Activated B cell treated with CpG ODN at 0.5 μM for 24 hours (primary cell): ENCODE measurements at regions not wholly inside any gene's neighbourhood (a gene's known extent, or its start where the extent isn't known, plus 50 kb on each side); places are given as distances from the start of the nearest gene placed in this dataset.
"Not testable (repeated sequence)": the region's sequence is repeated elsewhere in the genome, so short reads cannot be mapped to it uniquely, and the experiment has no call there.

Experiments
- ATAC-seq: fragments of 200-7000 bp; cut with Tn5 transposase; one replicate; pipeline ENCODE4 v1.10.0; 2021; ENCODE audit warnings: low read depth, mild to moderate bottlenecking, moderate library complexity
- CTCF ChIA-PET: fragments of 350-600 bp; sonication (Branson Sonifier 250); formaldehyde crosslinking; loops from one replicate; lab custom pipeline; 2021; ENCODE audit warnings: antibody characterized with exemption; lab: Charles Lee
- POLR2A ChIA-PET: fragments of 350-600 bp; sonication (Branson Sonifier 250); formaldehyde crosslinking; loops from one replicate; lab custom pipeline; 2021; ENCODE audit warnings: antibody characterized with exemption; lab: Charles Lee
- DNase-seq: peaks from one replicate; pipeline ENCODE4 v3.0.0; 2022
- H3K27ac Mint-ChIP-seq: one replicate; pipeline ENCODE4 v1.8.0; 2020; ENCODE audit warnings: mixed read lengths
- H3K27me3 Mint-ChIP-seq: one replicate; pipeline ENCODE4 v1.8.0; 2021; ENCODE audit warnings: mixed read lengths
- H3K36me3 Mint-ChIP-seq: one replicate; pipeline ENCODE4 v1.8.0; 2021; ENCODE audit warnings: low read depth, mixed read lengths
- H3K4me1 Mint-ChIP-seq: one replicate; pipeline ENCODE4 v1.8.0; 2021; ENCODE audit warnings: mixed read lengths
- H3K4me3 Mint-ChIP-seq: one replicate; pipeline ENCODE4 v1.8.0; 2020; ENCODE audit warnings: mild to moderate bottlenecking, mixed read lengths
- H3K9me3 Mint-ChIP-seq: one replicate; pipeline ENCODE4 v1.8.0; 2020; ENCODE audit warnings: mixed read lengths
- CTCF ChIP-seq: fragments of 200-600 bp; IDR thresholded peaks from one replicate; pipeline ENCODE4 v1.8.0; 2022; ENCODE audit warnings: antibody characterized with exemption, mild to moderate bottlenecking
- intact Hi-C: fragments of 100-400 bp; cut with micrococcal nuclease; formaldehyde crosslinking; loops from one replicate; pipeline ENCODE4 v1.15.1; 2024

GRCh38 chr4:3630598-3631543 is 98.6 kb upstream of the LRPAP1 start:
- POLR2A ChIA-PET, result no interaction called here
- intact Hi-C loops, result no loop called here
- Mint-ChIP-seq H3K36me3 (no peaks in the 10 kb centered on the region), H3K4me1 (no peaks in the 10 kb centered on the region), H3K9me3 (peaks cover 3% of the 10 kb centered on the region), H3K4me3 (no peak overlapping the region), H3K27me3 (peaks cover 3% of the 10 kb centered on the region), H3K27ac (no peak overlapping the region)
- TF ChIP-seq CTCF, result no peak
- DNase-seq (no peak), ATAC-seq (no peak)
- CTCF ChIA-PET, result no interaction called here

GRCh38 chr4:3630136-3630597 is 97.9 kb upstream of the LRPAP1 start:
- ChIA-PET POLR2A (no interaction called here), CTCF (no interaction called here)
- H3K4me3 Mint-ChIP-seq, result no peak overlapping the region
- intact Hi-C loops, result no loop called here
- no peak overlapping the region for H3K27ac Mint-ChIP-seq
- H3K27me3 Mint-ChIP-seq, result peaks cover 8% of the 10 kb centered on the region
- no peaks in the 10 kb centered on the region for H3K4me1 Mint-ChIP-seq
- no peak for DNase-seq
- no peak for TF ChIP-seq CTCF
- H3K9me3 Mint-ChIP-seq, result peaks cover 3% of the 10 kb centered on the region
- ATAC-seq, result no peak
- H3K36me3 Mint-ChIP-seq, result no peaks in the 10 kb centered on the region

GRCh38 chr4:3629665-3630064 is 97.4 kb upstream of the LRPAP1 start:
- Mint-ChIP-seq H3K4me3 (no peak overlapping the region), H3K27me3 (peaks cover 12% of the 10 kb centered on the region), H3K9me3 (peaks cover 3% of the 10 kb centered on the region), H3K27ac (no peak overlapping the region), H3K36me3 (no peaks in the 10 kb centered on the region), H3K4me1 (no peaks in the 10 kb centered on the region)
- intact Hi-C loops, result no loop called here
- POLR2A ChIA-PET, result no interaction called here
- CTCF ChIA-PET, result no interaction called here
- DNase-seq, result no peak
- TF ChIP-seq CTCF, result no peak
- ATAC-seq, result no peak

GRCh38 chr4:3629176-3629575 is 97.0 kb upstream of the LRPAP1 start:
- CTCF ChIA-PET, H3K36me3 Mint-ChIP-seq, intact Hi-C loops, POLR2A ChIA-PET, H3K4me1 Mint-ChIP-seq, DNase-seq, H3K27ac Mint-ChIP-seq, H3K9me3 Mint-ChIP-seq, ATAC-seq, H3K4me3 Mint-ChIP-seq: not testable (repeated sequence)
- H3K27me3 Mint-ChIP-seq, result peaks cover 13% of the 10 kb centered on the region

GRCh38 chr4:3628868-3629175 is 96.6 kb upstream of the LRPAP1 start:
- ATAC-seq (no peak), DNase-seq (no peak)
- Mint-ChIP-seq H3K27ac (no peak overlapping the region), H3K4me3 (no peak overlapping the region), H3K9me3 (peaks cover 3% of the 10 kb centered on the region), H3K36me3 (no peaks in the 10 kb centered on the region), H3K4me1 (no peaks in the 10 kb centered on the region), H3K27me3 (peaks cover 15% of the 10 kb centered on the region)
- CTCF ChIA-PET, result no interaction called here
- POLR2A ChIA-PET, result no interaction called here
- TF ChIP-seq CTCF, result no peak
- intact Hi-C loops, result no loop called here

- H3K27ac Mint-ChIP-seq, H3K36me3 Mint-ChIP-seq, ATAC-seq, H3K9me3 Mint-ChIP-seq, POLR2A ChIA-PET, H3K4me3 Mint-ChIP-seq, CTCF ChIA-PET, DNase-seq, H3K4me1 Mint-ChIP-seq, intact Hi-C loops: not testable (repeated sequence)
- H3K27me3 Mint-ChIP-seq, result peaks cover 17% of the 10 kb centered on the region
Observed at GRCh38 chr4:3627967-3628867, 96.0 kb upstream of the LRPAP1 start.

GRCh38 chr4:3627456-3627855 is 95.2 kb upstream of the LRPAP1 start:
- DNase-seq, H3K27ac Mint-ChIP-seq, H3K4me1 Mint-ChIP-seq, intact Hi-C loops, POLR2A ChIA-PET, ATAC-seq, H3K4me3 Mint-ChIP-seq, H3K9me3 Mint-ChIP-seq, CTCF ChIA-PET, H3K36me3 Mint-ChIP-seq: not testable (repeated sequence)
- peaks cover 24% of the 10 kb centered on the region for H3K27me3 Mint-ChIP-seq
